ENCODE measurements at regions not wholly inside any gene's neighbourhood (a gene's known extent, or its start where the extent isn't known, plus 50 kb on each side); places are given as distances from the start of the nearest gene placed in this dataset.

GRCh38 chr2:221245772-221246171, 326.3 kb downstream of the EPHA4 start:
- no peak overlapping the region for H3K4me3 ChIP-seq
- H3K27ac ChIP-seq: no peak overlapping the region
- H3K9me3 ChIP-seq: no peaks in the 10 kb centered on the region
- DNase-seq: no peak
- TF ChIP-seq, protein P1, sequence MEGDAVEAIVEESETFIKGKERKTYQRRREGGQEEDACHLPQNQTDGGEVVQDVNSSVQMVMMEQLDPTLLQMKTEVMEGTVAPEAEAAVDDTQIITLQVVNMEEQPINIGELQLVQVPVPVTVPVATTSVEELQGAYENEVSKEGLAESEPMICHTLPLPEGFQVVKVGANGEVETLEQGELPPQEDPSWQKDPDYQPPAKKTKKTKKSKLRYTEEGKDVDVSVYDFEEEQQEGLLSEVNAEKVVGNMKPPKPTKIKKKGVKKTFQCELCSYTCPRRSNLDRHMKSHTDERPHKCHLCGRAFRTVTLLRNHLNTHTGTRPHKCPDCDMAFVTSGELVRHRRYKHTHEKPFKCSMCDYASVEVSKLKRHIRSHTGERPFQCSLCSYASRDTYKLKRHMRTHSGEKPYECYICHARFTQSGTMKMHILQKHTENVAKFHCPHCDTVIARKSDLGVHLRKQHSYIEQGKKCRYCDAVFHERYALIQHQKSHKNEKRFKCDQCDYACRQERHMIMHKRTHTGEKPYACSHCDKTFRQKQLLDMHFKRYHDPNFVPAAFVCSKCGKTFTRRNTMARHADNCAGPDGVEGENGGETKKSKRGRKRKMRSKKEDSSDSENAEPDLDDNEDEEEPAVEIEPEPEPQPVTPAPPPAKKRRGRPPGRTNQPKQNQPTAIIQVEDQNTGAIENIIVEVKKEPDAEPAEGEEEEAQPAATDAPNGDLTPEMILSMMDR (IDR thresholded peaks at IDR 0.05): no peak
- TF ChIP-seq POLR2A (IDR thresholded peaks at IDR 0.05): no peak
- no peaks in the 10 kb centered on the region for H3K4me1 ChIP-seq
- intact Hi-C loops (cut with DNase I; ENCODE audit: low total_unique reads): no loop called here
- no peaks in the 10 kb centered on the region for H3K36me3 ChIP-seq
- no peaks in the 10 kb centered on the region for H3K27me3 ChIP-seq

DNA sequence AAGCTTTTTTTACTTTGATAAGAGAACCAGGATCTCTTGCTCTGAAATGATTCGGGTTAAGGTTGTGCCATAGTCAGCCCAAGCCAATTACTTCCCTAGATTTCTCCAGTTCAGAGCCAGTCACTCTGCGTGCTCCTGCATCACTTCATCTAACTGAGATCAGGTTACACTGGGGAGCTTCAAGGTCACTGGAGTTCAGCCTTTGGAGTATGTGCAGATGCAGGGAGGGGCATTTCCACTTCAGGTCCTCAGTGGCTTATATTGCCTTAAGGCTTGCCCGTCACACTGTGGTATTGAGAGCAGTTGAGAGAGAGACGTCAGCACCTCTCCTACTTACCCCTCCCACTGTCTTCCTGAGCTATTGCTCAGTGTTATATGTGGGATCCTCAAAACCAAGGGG, 317.8 kb downstream of the EPHA4 start:
- Histone ChIP-seq H3K4me1 (no peaks in the 10 kb centered on the region), H3K9me3 (no peaks in the 10 kb centered on the region), H3K4me3 (no peak overlapping the region), H3K36me3 (no peaks in the 10 kb centered on the region), H3K27me3 (no peaks in the 10 kb centered on the region), H3K27ac (no peak overlapping the region)
- DNase-seq: no peak
- TF ChIP-seq, protein P1 (IDR thresholded peaks at IDR 0.05): no peak
- no peak for TF ChIP-seq POLR2A (IDR thresholded peaks at IDR 0.05)
- intact Hi-C loops (cut with DNase I; ENCODE audit: low total_unique reads): no loop called here

GRCh38 chr2:221255862-221256261, 316.2 kb downstream of the EPHA4 start:
- H3K27ac ChIP-seq: no peak overlapping the region
- no peaks in the 10 kb centered on the region for H3K4me1 ChIP-seq
- no peaks in the 10 kb centered on the region for H3K36me3 ChIP-seq
- TF ChIP-seq, protein P1 (IDR thresholded peaks at IDR 0.05): no peak
- TF ChIP-seq POLR2A (IDR thresholded peaks at IDR 0.05): no peak
- no peak for DNase-seq
- no peak overlapping the region for H3K4me3 ChIP-seq
- intact Hi-C loops (cut with DNase I; ENCODE audit: low total_unique reads): no loop called here
- H3K9me3 ChIP-seq: no peaks in the 10 kb centered on the region
- no peaks in the 10 kb centered on the region for H3K27me3 ChIP-seq

DNA sequence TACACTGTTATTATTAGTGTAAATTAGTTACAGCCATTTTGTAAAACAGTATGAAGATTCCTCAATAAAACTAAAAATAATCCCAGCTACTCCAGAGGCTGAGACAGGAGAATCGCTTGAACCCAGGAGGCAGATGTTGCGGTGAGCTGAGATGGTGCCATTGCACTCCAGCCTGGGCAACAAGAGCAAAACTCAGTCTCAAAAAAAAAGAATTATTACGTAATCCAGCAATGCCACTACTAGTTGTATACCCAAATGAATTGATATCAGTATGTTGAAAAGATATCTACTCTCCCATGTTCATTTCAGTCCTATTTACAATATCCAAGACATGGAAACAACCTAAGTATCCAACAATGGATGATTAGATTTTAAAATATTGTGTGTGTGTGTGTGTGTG, 313.6 kb downstream of the EPHA4 start:
- no peak for TF ChIP-seq POLR2A (IDR thresholded peaks at IDR 0.05)
- TF ChIP-seq, protein P1 (IDR thresholded peaks at IDR 0.05): no peak
- Histone ChIP-seq H3K36me3 (no peaks in the 10 kb centered on the region), H3K9me3 (no peaks in the 10 kb centered on the region), H3K27ac (no peak overlapping the region), H3K4me1 (no peaks in the 10 kb centered on the region), H3K27me3 (no peaks in the 10 kb centered on the region), H3K4me3 (no peak overlapping the region)
- intact Hi-C loops (cut with DNase I; ENCODE audit: low total_unique reads): no loop called here
- no peak for DNase-seq

DNA sequence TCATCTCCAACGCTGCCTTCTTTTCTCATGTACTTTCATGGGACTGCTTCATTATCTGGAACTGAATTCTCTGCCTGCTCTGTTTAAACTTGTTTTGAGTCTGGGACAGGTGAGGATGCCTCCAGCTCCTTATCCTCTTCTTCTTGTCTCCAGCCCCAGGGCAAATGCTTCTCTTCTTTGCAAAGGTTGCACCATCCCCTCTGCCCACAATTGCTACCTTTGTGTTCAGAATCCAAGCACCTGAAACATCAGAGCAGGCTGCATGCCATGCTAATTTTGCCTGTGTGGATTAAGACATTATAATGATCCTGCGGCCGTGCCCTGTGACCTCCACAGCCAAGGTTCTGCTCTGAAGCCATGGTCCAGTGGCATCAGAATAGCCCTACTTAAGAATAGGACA, 309.5 kb downstream of the EPHA4 start:
- DNase-seq: no peak
- Histone ChIP-seq H3K27ac (no peak overlapping the region), H3K4me3 (no peak overlapping the region), H3K36me3 (no peaks in the 10 kb centered on the region), H3K9me3 (no peaks in the 10 kb centered on the region), H3K4me1 (no peaks in the 10 kb centered on the region), H3K27me3 (no peaks in the 10 kb centered on the region)
- intact Hi-C loops (cut with DNase I; ENCODE audit: low total_unique reads): no loop called here
- TF ChIP-seq POLR2A (IDR thresholded peaks at IDR 0.05): no peak
- TF ChIP-seq, protein P1 (IDR thresholded peaks at IDR 0.05): no peak
